Stomach (tissue), 8 donors: ENCODE measurements at regions not wholly inside any gene's neighbourhood (a gene's known extent, or its start where the extent isn't known, plus 50 kb on each side); places are given as distances from the start of the nearest gene placed in this dataset.

Experiments used
- DNase-seq, 2 donors: peaks; one replicate each; pipeline versions ENCODE4 v3.0.0 to v3.0.0-alpha.2; 2013 to 2019
- H3K27ac ChIP-seq, 5 donors: fragments of 200-600 bp in 4 of 5; sonication (generic) in 4 of 5; one replicate each; pipeline ENCODE4 v1.5.1; 2013 to 2019; ENCODE audit warnings: mild to moderate bottlenecking in 1 of 5, moderate library complexity in 1 of 5
- H3K27me3 ChIP-seq, 3 donors: fragments of 200-600 bp; sonication (generic); one replicate each; pipeline ENCODE4 v1.5.1; 2017 to 2019; ENCODE audit warnings: mixed run types in 1 of 3
- H3K36me3 ChIP-seq, 4 donors: fragments of 200-600 bp; sonication (generic); 1 replicate in 3 of 4; 2 replicates in 1 of 4; pipeline ENCODE4 v1.5.1; 2016 to 2019
- H3K4me1 ChIP-seq, 4 donors: fragments of 200-600 bp; sonication (generic); one replicate each; pipeline ENCODE4 v1.5.1; 2016 to 2019
- H3K4me3 ChIP-seq, 4 donors: fragments of 200-600 bp; sonication (generic) in 3 of 4; one replicate each; pipeline ENCODE4 v1.5.1; 2016 to 2019; ENCODE audit warnings: mild to moderate bottlenecking in 1 of 4
- H3K9me3 ChIP-seq, 4 donors: fragments of 200-600 bp; sonication (generic); one replicate each; pipeline ENCODE4 v1.5.1; 2016 to 2019
- CTCF ChIP-seq, 7 experiments: fragments of 450-650 bp in 4 of 7; fragments of 200-600 bp in 3 of 7; sonication (generic) in 3 of 7; IDR thresholded peaks; one replicate each; pipeline ENCODE4 v1.5.1; 2016 to 2019; ENCODE audit warnings: antibody characterized with exemption in 7 of 7, control low read depth in 2 of 7, mild to moderate bottlenecking in 1 of 7
- EP300 ChIP-seq: sonication (generic); formaldehyde crosslinking; IDR thresholded peaks from one replicate; pipeline ENCODE4 v1.6.1; 2017; ENCODE audit warnings: antibody characterized with exemption
- POLR2A ChIP-seq, 4 donors: fragments of 450-650 bp; IDR thresholded peaks; one replicate each; pipeline ENCODE4 v1.6.1; 2016; ENCODE audit warnings: antibody characterized with exemption in 4 of 4, control low read depth in 2 of 4, mild to moderate bottlenecking in 1 of 4, moderate library complexity in 1 of 4
- POLR2AphosphoS5 ChIP-seq, 3 donors: sonication (generic); formaldehyde crosslinking; IDR thresholded peaks; one replicate each; pipeline ENCODE4 v1.6.1; 2016; ENCODE audit warnings: antibody characterized with exemption in 3 of 3
- WGBS, 5 donors: extraction: QIAGEN DNeasy Blood & Tissue Kit in 3 of 5; methylation state at CpG; one replicate each; pipeline versions ENCODE4 v1.1.5 to v1.1.7; 2013 to 2018; 5-methylcytosine and 5-hydroxymethylcytosine counted together
- intact Hi-C: fragments of 100-400 bp; cut with DNase I; formaldehyde crosslinking; loops from one replicate; pipeline ENCODE4 v1.15.1; 2023; ENCODE audit warnings: low total_unique reads
- donor health status: healthy with polysubstance abuse.
- donor health status: Bipolar disorder and iron deficiency.
- donor health status: healthy.

GRCh38 chr9:30771163-30771708 lies 1613.2 kb upstream of the ACO1 start:
- no peaks in the 10 kb centered on the region for H3K27me3 ChIP-seq
- no peaks in the 10 kb centered on the region for H3K36me3 ChIP-seq
- DNase-seq = no peak
- no peaks in the 10 kb centered on the region for H3K9me3 ChIP-seq
- H3K4me1 ChIP-seq = no peaks in the 10 kb centered on the region
- intact Hi-C loops = no loop called here
- no peak overlapping the region for H3K27ac ChIP-seq
- TF ChIP-seq POLR2A (IDR thresholded peaks at IDR 0.05) = no peak
- H3K4me3 ChIP-seq = no peak overlapping the region

- no peaks in the 10 kb centered on the region for H3K36me3 ChIP-seq
- H3K27ac ChIP-seq = no peak overlapping the region
- WGBS, 5 donors = 52 to 57% (median 55%) methylated on average over 2 of the region's 2 CpGs
- no peak overlapping the region for H3K4me3 ChIP-seq
- H3K27me3 ChIP-seq = no peaks in the 10 kb centered on the region
- DNase-seq = no peak
- H3K9me3 ChIP-seq = no peaks in the 10 kb centered on the region
- intact Hi-C loops = no loop called here
- H3K4me1 ChIP-seq = no peaks in the 10 kb centered on the region
- no peak for TF ChIP-seq POLR2A (IDR thresholded peaks at IDR 0.05)
- no peak for TF ChIP-seq POLR2AphosphoS5 (IDR thresholded peaks at IDR 0.05)
- TF ChIP-seq CTCF (IDR thresholded peaks at IDR 0.05) = no peak
- TF ChIP-seq EP300 = no peak
These were observed 1612.7 kb upstream of the ACO1 start for GRCh38 chr9:30771760-30772159.

- Histone ChIP-seq H3K9me3 (no peaks in the 10 kb centered on the region), H3K27me3 (no peaks in the 10 kb centered on the region), H3K4me3 (no peak overlapping the region), H3K27ac (no peak overlapping the region), H3K36me3 (no peaks in the 10 kb centered on the region), H3K4me1 (no peaks in the 10 kb centered on the region)
- intact Hi-C loops = no loop called here
- DNase-seq = no peak
- 91 to 96% (median 93%) methylated on average over 10 of the region's 10 CpGs for WGBS, 5 donors
- TF ChIP-seq CTCF (IDR thresholded peaks at IDR 0.05) (no peak), EP300 (no peak), POLR2AphosphoS5 (IDR thresholded peaks at IDR 0.05) (no peak), POLR2A (IDR thresholded peaks at IDR 0.05) (no peak)
These were observed 1611.0 kb upstream of the ACO1 start for GRCh38 chr9:30773427-30773826.

GRCh38 chr9:30774326-30774725 lies 1610.1 kb upstream of the ACO1 start:
- Histone ChIP-seq H3K36me3 (no peaks in the 10 kb centered on the region), H3K4me1 (no peaks in the 10 kb centered on the region), H3K27ac (no peak overlapping the region), H3K27me3 (no peaks in the 10 kb centered on the region), H3K9me3 (no peaks in the 10 kb centered on the region), H3K4me3 (no peak overlapping the region)
- intact Hi-C loops = no loop called here
- WGBS, 5 donors = 65 to 76% (median 70%) methylated on average over 17 of the region's 17 CpGs
- DNase-seq = peak in 1 of 2 donors; percentile 7
- TF ChIP-seq POLR2A (IDR thresholded peaks at IDR 0.05) (no peak), EP300 (no peak), POLR2AphosphoS5 (IDR thresholded peaks at IDR 0.05) (no peak), CTCF (IDR thresholded peaks at IDR 0.05) (no peak)

GRCh38 chr9:30775236-30775635 lies 1609.2 kb upstream of the ACO1 start:
- no peak for TF ChIP-seq POLR2A (IDR thresholded peaks at IDR 0.05)
- TF ChIP-seq POLR2AphosphoS5 (IDR thresholded peaks at IDR 0.05) = no peak
- TF ChIP-seq EP300 = no peak
- no peak for TF ChIP-seq CTCF (IDR thresholded peaks at IDR 0.05)
- Histone ChIP-seq H3K9me3 (no peaks in the 10 kb centered on the region), H3K27ac (no peak overlapping the region), H3K36me3 (no peaks in the 10 kb centered on the region), H3K4me1 (no peaks in the 10 kb centered on the region), H3K27me3 (no peaks in the 10 kb centered on the region), H3K4me3 (no peak overlapping the region)
- WGBS, 5 donors = 23 to 33% (median 27%) methylated on average over 1 of the region's 1 CpG
- intact Hi-C loops = no loop called here
- DNase-seq = no peak
